ENCODE measurements at regions not wholly inside any gene's neighbourhood (a gene's known extent, or its start where the extent isn't known, plus 50 kb on each side); places are given as distances from the start of the nearest gene placed in this dataset.

GRCh38 chr11:130790689-130791088, 125.6 kb downstream of the SNX19 start:
- DNase-seq (ENCODE audit: extremely low spot score): no peak
- ChIA-PET POLR2A (no interaction called here), CTCF (interaction anchor here (0.7 kb wide), 1 partner anchor 55 kb away, joined by 3 read pairs; no protein-coding TSS in a partner anchor)
- TF ChIP-seq TARDBP (IDR thresholded peaks at IDR 0.05) (no peak), FOXK2 (IDR thresholded peaks at IDR 0.05) (no peak), ELF4 (IDR thresholded peaks at IDR 0.05) (no peak), FOXA1 (IDR thresholded peaks at IDR 0.05) (no peak), NFRKB (IDR thresholded peaks at IDR 0.05) (no peak), SUZ12 (IDR thresholded peaks at IDR 0.05) (no peak), FOXM1 (IDR thresholded peaks at IDR 0.05; ENCODE audit: borderline replicate concordance) (no peak), CTBP1 (IDR thresholded peaks at IDR 0.05; ENCODE audit: borderline replicate concordance) (no peak), SP1 (IDR thresholded peaks at IDR 0.05) (no peak), LEF1 (IDR thresholded peaks at IDR 0.05; ENCODE audit: borderline replicate concordance) (no peak), ARNT (IDR thresholded peaks at IDR 0.05) (no peak), L3MBTL2 (conservative IDR thresholded peaks at IDR 0.05) (no peak), BHLHE40 (IDR thresholded peaks at IDR 0.05; ENCODE audit: borderline replicate concordance) (no peak), ZNF384 (IDR thresholded peaks at IDR 0.05) (no peak)
- TF ChIP-seq, protein P1, sequence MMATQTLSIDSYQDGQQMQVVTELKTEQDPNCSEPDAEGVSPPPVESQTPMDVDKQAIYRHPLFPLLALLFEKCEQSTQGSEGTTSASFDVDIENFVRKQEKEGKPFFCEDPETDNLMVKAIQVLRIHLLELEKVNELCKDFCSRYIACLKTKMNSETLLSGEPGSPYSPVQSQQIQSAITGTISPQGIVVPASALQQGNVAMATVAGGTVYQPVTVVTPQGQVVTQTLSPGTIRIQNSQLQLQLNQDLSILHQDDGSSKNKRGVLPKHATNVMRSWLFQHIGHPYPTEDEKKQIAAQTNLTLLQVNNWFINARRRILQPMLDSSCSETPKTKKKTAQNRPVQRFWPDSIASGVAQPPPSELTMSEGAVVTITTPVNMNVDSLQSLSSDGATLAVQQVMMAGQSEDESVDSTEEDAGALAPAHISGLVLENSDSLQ (IDR thresholded peaks at IDR 0.05): no peak

DNA sequence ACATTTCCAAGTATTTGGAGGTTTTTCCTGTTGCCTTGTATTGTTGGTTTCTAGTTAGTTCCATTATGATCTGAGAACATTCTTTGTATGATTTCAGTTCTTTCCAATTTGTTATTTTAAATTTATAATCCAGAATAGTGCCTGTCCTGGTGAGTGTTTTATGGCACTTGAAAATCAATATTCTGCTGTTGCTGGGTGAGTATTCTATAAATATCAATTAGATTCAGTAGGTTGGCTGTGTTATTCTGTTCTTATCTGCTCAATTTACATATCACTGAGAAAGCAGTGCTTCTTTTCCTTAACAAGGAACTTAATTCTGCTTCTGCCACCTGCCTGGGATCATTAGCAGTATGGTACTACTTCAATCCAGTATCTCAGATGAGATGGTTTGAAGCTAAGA, 123.5 kb downstream of the SNX19 start:
- ChIA-PET CTCF (no interaction called here), POLR2A (no interaction called here)
- TF ChIP-seq TARDBP (IDR thresholded peaks at IDR 0.05) (no peak), HDGF (IDR thresholded peaks at IDR 0.05; ENCODE audit: borderline replicate concordance) (no peak), ELF4 (IDR thresholded peaks at IDR 0.05) (no peak), BHLHE40 (IDR thresholded peaks at IDR 0.05; ENCODE audit: borderline replicate concordance) (no peak), ARNT (IDR thresholded peaks at IDR 0.05) (no peak), FOXK2 (IDR thresholded peaks at IDR 0.05) (no peak), SUZ12 (IDR thresholded peaks at IDR 0.05) (no peak)
- TF ChIP-seq, protein P1 (IDR thresholded peaks at IDR 0.05): no peak
- DNase-seq (ENCODE audit: extremely low spot score): no peak

DNA sequence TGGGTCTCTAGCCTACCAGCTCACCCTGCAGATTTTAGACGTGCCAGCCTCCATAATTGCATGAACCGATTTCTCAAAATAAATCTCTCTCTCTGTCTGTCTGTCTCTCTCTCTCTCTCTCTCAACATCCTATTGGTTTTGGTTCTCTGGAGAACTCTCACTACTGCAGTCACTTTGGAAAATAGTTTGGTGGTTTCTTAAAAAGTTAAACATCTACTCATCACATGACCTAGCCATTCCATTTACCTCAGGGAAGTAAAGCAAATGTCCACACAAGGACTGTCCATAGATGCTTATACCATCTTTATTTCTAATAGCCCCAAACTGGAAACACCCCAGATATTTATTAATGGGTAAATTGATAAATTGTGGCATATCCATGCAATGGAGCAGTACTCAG, 119.5 kb downstream of the SNX19 start:
- ChIA-PET CTCF (no interaction called here), POLR2A (no interaction called here)
- no peak for DNase-seq (ENCODE audit: extremely low spot score)
- no peak for TF ChIP-seq SUZ12 (IDR thresholded peaks at IDR 0.05)
- TF ChIP-seq HDGF (IDR thresholded peaks at IDR 0.05; ENCODE audit: borderline replicate concordance): no peak
- TF ChIP-seq LEF1 (IDR thresholded peaks at IDR 0.05; ENCODE audit: borderline replicate concordance): no peak
- TF ChIP-seq FOXK2 (IDR thresholded peaks at IDR 0.05): no peak
- TF ChIP-seq L3MBTL2 (conservative IDR thresholded peaks at IDR 0.05): no peak
- TF ChIP-seq ZNF384 (IDR thresholded peaks at IDR 0.05): no peak
- no peak for TF ChIP-seq SP1 (IDR thresholded peaks at IDR 0.05)
- TF ChIP-seq ARNT (IDR thresholded peaks at IDR 0.05): no peak
- no peak for TF ChIP-seq BHLHE40 (IDR thresholded peaks at IDR 0.05; ENCODE audit: borderline replicate concordance)
- TF ChIP-seq TARDBP (IDR thresholded peaks at IDR 0.05): no peak
- no peak for TF ChIP-seq FOXA1 (IDR thresholded peaks at IDR 0.05)
- TF ChIP-seq, protein P1 (IDR thresholded peaks at IDR 0.05): no peak

DNA sequence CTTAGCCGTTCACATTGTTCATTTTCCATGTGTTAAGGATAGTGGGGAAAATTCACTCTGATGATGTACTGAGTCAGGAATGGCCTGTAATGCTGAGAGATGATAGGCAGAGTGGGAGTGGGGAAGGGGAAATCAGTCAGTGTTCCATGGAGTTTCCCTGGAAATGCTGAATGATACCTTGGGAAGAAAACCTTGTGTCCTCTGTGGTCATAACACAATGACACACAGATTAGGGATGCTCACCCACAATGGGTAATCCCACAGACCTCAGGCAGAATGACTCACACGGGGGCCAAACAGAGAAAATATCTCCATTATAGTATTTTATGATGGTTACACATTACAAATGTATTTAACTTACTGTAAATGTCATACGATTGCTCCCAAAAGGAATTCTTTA, 118.0 kb downstream of the SNX19 start:
- POLR2A ChIA-PET: no interaction called here
- CTCF ChIA-PET: interaction anchor here (0.6 kb wide), 1 partner anchor 37 kb away, joined by 4 read pairs; no protein-coding TSS in a partner anchor
- no peak for DNase-seq (ENCODE audit: extremely low spot score)
- no peak for TF ChIP-seq FOXM1 (IDR thresholded peaks at IDR 0.05; ENCODE audit: borderline replicate concordance)
- TF ChIP-seq LEF1 (IDR thresholded peaks at IDR 0.05; ENCODE audit: borderline replicate concordance): no peak
- no peak for TF ChIP-seq SUZ12 (IDR thresholded peaks at IDR 0.05)
- no peak for TF ChIP-seq L3MBTL2 (conservative IDR thresholded peaks at IDR 0.05)
- TF ChIP-seq ZNF384 (IDR thresholded peaks at IDR 0.05): no peak
- no peak for TF ChIP-seq CTBP1 (IDR thresholded peaks at IDR 0.05; ENCODE audit: borderline replicate concordance)
- TF ChIP-seq NFRKB (IDR thresholded peaks at IDR 0.05): no peak
- TF ChIP-seq SP1 (IDR thresholded peaks at IDR 0.05): no peak
- no peak for TF ChIP-seq HDGF (IDR thresholded peaks at IDR 0.05; ENCODE audit: borderline replicate concordance)
- TF ChIP-seq TARDBP (IDR thresholded peaks at IDR 0.05): no peak
- no peak for TF ChIP-seq BHLHE40 (IDR thresholded peaks at IDR 0.05; ENCODE audit: borderline replicate concordance)
- TF ChIP-seq ELF4 (IDR thresholded peaks at IDR 0.05): no peak
- no peak for TF ChIP-seq FOXA1 (IDR thresholded peaks at IDR 0.05)
- TF ChIP-seq FOXK2 (IDR thresholded peaks at IDR 0.05): no peak

DNA sequence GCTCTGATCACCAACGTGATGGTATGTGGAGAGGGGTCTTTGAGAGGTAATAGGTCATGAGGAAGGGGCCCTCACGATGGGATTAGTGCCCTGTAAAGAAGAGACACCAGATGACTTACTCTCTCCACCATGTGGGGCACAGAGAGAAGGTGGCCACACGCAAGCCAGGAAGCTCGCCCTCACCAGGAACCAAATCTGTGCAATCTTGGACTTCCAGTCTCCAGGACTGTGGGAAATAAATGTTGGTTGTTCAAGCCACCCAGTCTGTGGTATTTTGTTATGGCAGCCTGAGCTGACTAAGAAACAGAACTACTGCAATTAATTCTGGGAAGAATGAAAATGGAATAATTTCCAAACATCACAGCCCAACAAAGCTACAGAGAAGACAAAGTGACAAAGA, 117.5 kb downstream of the SNX19 start:
- CTCF ChIA-PET: interaction anchor here (0.6 kb wide), 1 partner anchor 38 kb away, joined by 4 read pairs; no protein-coding TSS in a partner anchor
- TF ChIP-seq NFRKB (IDR thresholded peaks at IDR 0.05) (no peak), FOXK2 (IDR thresholded peaks at IDR 0.05) (no peak), SP1 (IDR thresholded peaks at IDR 0.05) (no peak), ARNT (IDR thresholded peaks at IDR 0.05) (no peak)
- TF ChIP-seq, protein P1 (IDR thresholded peaks at IDR 0.05): no peak
- DNase-seq (ENCODE audit: extremely low spot score): no peak
- POLR2A ChIA-PET: no interaction called here

All from HEK293T (cell line).